ENCODE measurements at regions not wholly inside any gene's neighbourhood (a gene's known extent, or its start where the extent isn't known, plus 50 kb on each side); places are given as distances from the start of the nearest gene placed in this dataset.

- no peak overlapping the region for H3K27ac ChIP-seq
- no peaks in the 10 kb centered on the region for H3K36me3 ChIP-seq
- H3K4me3 ChIP-seq = no peak overlapping the region
- no peak for TF ChIP-seq CTCF (IDR thresholded peaks at IDR 0.05)
- no peak for TF ChIP-seq POLR2A (IDR thresholded peaks at IDR 0.05)
- H3K9me3 ChIP-seq = no peaks in the 10 kb centered on the region
- no peaks in the 10 kb centered on the region for H3K27me3 ChIP-seq
- H3K4me1 ChIP-seq = no peaks in the 10 kb centered on the region
- DNase-seq = no peak
Observed at GRCh38 chr22:26916236-26916635, 258.8 kb downstream of the MIAT start.

GRCh38 chr22:26918226-26918625 lies 260.8 kb downstream of the MIAT start:
- no peak overlapping the region for H3K4me3 ChIP-seq
- no peaks in the 10 kb centered on the region for H3K27me3 ChIP-seq
- DNase-seq = no peak
- no peaks in the 10 kb centered on the region for H3K9me3 ChIP-seq
- TF ChIP-seq POLR2A (IDR thresholded peaks at IDR 0.05) (no peak), CTCF (IDR thresholded peaks at IDR 0.05) (no peak)
- H3K36me3 ChIP-seq = no peaks in the 10 kb centered on the region
- H3K4me1 ChIP-seq = no peaks in the 10 kb centered on the region
- H3K27ac ChIP-seq = no peak overlapping the region

GRCh38 chr22:26921726-26922125 lies 264.3 kb downstream of the MIAT start:
- no peaks in the 10 kb centered on the region for H3K9me3 ChIP-seq
- no peak for DNase-seq
- TF ChIP-seq POLR2A (IDR thresholded peaks at IDR 0.05) (no peak), CTCF (IDR thresholded peaks at IDR 0.05) (no peak)

GRCh38 chr22:26922806-26923205 lies 265.4 kb downstream of the MIAT start:
- no peaks in the 10 kb centered on the region for H3K27me3 ChIP-seq
- TF ChIP-seq POLR2A (IDR thresholded peaks at IDR 0.05) (no peak), CTCF (IDR thresholded peaks at IDR 0.05) (no peak)
- H3K27ac ChIP-seq = no peak overlapping the region
- H3K4me1 ChIP-seq = no peaks in the 10 kb centered on the region
- H3K9me3 ChIP-seq = no peaks in the 10 kb centered on the region
- DNase-seq = no peak
- no peak overlapping the region for H3K4me3 ChIP-seq
- no peaks in the 10 kb centered on the region for H3K36me3 ChIP-seq

More at GRCh38 chr22:26921726-26922125, 264.3 kb downstream of the MIAT start:
- Histone ChIP-seq H3K4me1 (no peaks in the 10 kb centered on the region), H3K36me3 (no peaks in the 10 kb centered on the region), H3K27me3 (no peaks in the 10 kb centered on the region), H3K4me3 (no peak overlapping the region), H3K27ac (no peak overlapping the region)

GRCh38 chr22:26923531-26923930 lies 266.1 kb downstream of the MIAT start:
- Histone ChIP-seq H3K27ac (no peak overlapping the region), H3K36me3 (no peaks in the 10 kb centered on the region), H3K4me3 (no peak overlapping the region), H3K27me3 (no peaks in the 10 kb centered on the region), H3K9me3 (no peaks in the 10 kb centered on the region), H3K4me1 (no peaks in the 10 kb centered on the region)
- DNase-seq = no peak
- no peak for TF ChIP-seq POLR2A (IDR thresholded peaks at IDR 0.05)

- Histone ChIP-seq H3K4me1 (no peaks in the 10 kb centered on the region), H3K27ac (no peak overlapping the region), H3K9me3 (no peaks in the 10 kb centered on the region), H3K4me3 (no peak overlapping the region), H3K27me3 (no peaks in the 10 kb centered on the region), H3K36me3 (no peaks in the 10 kb centered on the region)
- no peak for DNase-seq
- TF ChIP-seq CTCF (IDR thresholded peaks at IDR 0.05) = no peak
- TF ChIP-seq POLR2A (IDR thresholded peaks at IDR 0.05) = no peak
Observed at GRCh38 chr22:26927821-26928220, 270.4 kb downstream of the MIAT start.

All from Peyer's patch (tissue), 4 donors.